Mucosa of stomach (tissue), 1 donor: ENCODE measurements at regions not wholly inside any gene's neighbourhood (a gene's known extent, or its start where the extent isn't known, plus 50 kb on each side); places are given as distances from the start of the nearest gene placed in this dataset.

Experiments used
- H3K27me3 ChIP-seq: one replicate; pipeline ENCODE4 v1.7.0; 2013; ENCODE audit warnings: mild to moderate bottlenecking, low read length; ENCODE audit not compliant: control insufficient read depth, insufficient read depth
- H3K36me3 ChIP-seq: one replicate; pipeline ENCODE4 v1.7.0; 2013; ENCODE audit warnings: low read length; ENCODE audit not compliant: control insufficient read depth, insufficient read depth
- H3K4me1 ChIP-seq: one replicate; pipeline ENCODE4 v1.7.0; 2013; ENCODE audit warnings: mild to moderate bottlenecking, low read length; ENCODE audit not compliant: control insufficient read depth, insufficient read depth
- H3K4me3 ChIP-seq: one replicate; pipeline ENCODE4 v1.7.0; 2013; ENCODE audit warnings: low read length
- H3K9ac ChIP-seq: one replicate; pipeline ENCODE4 v1.7.0; 2013; ENCODE audit warnings: mild to moderate bottlenecking, low read length, moderate library complexity
- H3K9me3 ChIP-seq: one replicate; pipeline ENCODE4 v1.7.0; 2013; ENCODE audit warnings: mild to moderate bottlenecking, low read length, moderate library complexity; ENCODE audit not compliant: control insufficient read depth
- donor health status: Pancreatic carcinoma.

GRCh38 chr11:95496901-95497300 lies 265.9 kb upstream of the SESN3 start:
- Histone ChIP-seq H3K9me3 (no peaks in the 10 kb centered on the region), H3K4me3 (no peak overlapping the region), H3K36me3 (no peaks in the 10 kb centered on the region), H3K27me3 (no peaks in the 10 kb centered on the region), H3K4me1 (no peaks in the 10 kb centered on the region), H3K9ac (no peak overlapping the region)

- Histone ChIP-seq H3K4me1 (no peaks in the 10 kb centered on the region), H3K9ac (no peak overlapping the region), H3K36me3 (no peaks in the 10 kb centered on the region), H3K9me3 (no peaks in the 10 kb centered on the region), H3K4me3 (no peak overlapping the region), H3K27me3 (no peaks in the 10 kb centered on the region)
These were observed 264.7 kb upstream of the SESN3 start for GRCh38 chr11:95495706-95496105.

- H3K4me3 ChIP-seq, result no peak overlapping the region
- no peaks in the 10 kb centered on the region for H3K4me1 ChIP-seq
- H3K9me3 ChIP-seq, result no peaks in the 10 kb centered on the region
- no peak overlapping the region for H3K9ac ChIP-seq
- no peaks in the 10 kb centered on the region for H3K27me3 ChIP-seq
- H3K36me3 ChIP-seq, result no peaks in the 10 kb centered on the region
These were observed 263.9 kb upstream of the SESN3 start for GRCh38 chr11:95494856-95495255.

GRCh38 chr11:95494167-95494566 lies 263.2 kb upstream of the SESN3 start:
- Histone ChIP-seq H3K9me3 (no peaks in the 10 kb centered on the region), H3K4me1 (no peaks in the 10 kb centered on the region), H3K36me3 (no peaks in the 10 kb centered on the region), H3K27me3 (no peaks in the 10 kb centered on the region), H3K4me3 (no peak overlapping the region), H3K9ac (no peak overlapping the region)

- Histone ChIP-seq H3K4me3 (no peak overlapping the region), H3K9me3 (no peaks in the 10 kb centered on the region), H3K36me3 (no peaks in the 10 kb centered on the region), H3K27me3 (no peaks in the 10 kb centered on the region), H3K4me1 (no peaks in the 10 kb centered on the region), H3K9ac (no peak overlapping the region)
These were observed 259.6 kb upstream of the SESN3 start for GRCh38 chr11:95490625-95491024.

- no peaks in the 10 kb centered on the region for H3K9me3 ChIP-seq
These were observed 256.9 kb upstream of the SESN3 start for GRCh38 chr11:95487938-95488337.

GRCh38 chr11:95487391-95487790 lies 256.4 kb upstream of the SESN3 start:
- no peaks in the 10 kb centered on the region for H3K27me3 ChIP-seq
- H3K9ac ChIP-seq, result no peak overlapping the region
- H3K4me1 ChIP-seq, result no peaks in the 10 kb centered on the region
- no peaks in the 10 kb centered on the region for H3K36me3 ChIP-seq
- no peak overlapping the region for H3K4me3 ChIP-seq
- no peaks in the 10 kb centered on the region for H3K9me3 ChIP-seq

More at GRCh38 chr11:95487938-95488337, 256.9 kb upstream of the SESN3 start:
- H3K4me3 ChIP-seq, result no peak overlapping the region
- H3K27me3 ChIP-seq, result no peaks in the 10 kb centered on the region
- no peaks in the 10 kb centered on the region for H3K36me3 ChIP-seq
- H3K4me1 ChIP-seq, result no peaks in the 10 kb centered on the region
- no peak overlapping the region for H3K9ac ChIP-seq

GRCh38 chr11:95486979-95487378 lies 256.0 kb upstream of the SESN3 start:
- no peak overlapping the region for H3K9ac ChIP-seq

GRCh38 chr11:95486466-95486865 lies 255.5 kb upstream of the SESN3 start:
- Histone ChIP-seq H3K36me3 (no peaks in the 10 kb centered on the region), H3K4me3 (no peak overlapping the region), H3K9ac (no peak overlapping the region), H3K4me1 (no peaks in the 10 kb centered on the region), H3K27me3 (no peaks in the 10 kb centered on the region), H3K9me3 (no peaks in the 10 kb centered on the region)

More at GRCh38 chr11:95486979-95487378, 256.0 kb upstream of the SESN3 start:
- no peaks in the 10 kb centered on the region for H3K4me1 ChIP-seq
- H3K27me3 ChIP-seq, result no peaks in the 10 kb centered on the region
- no peaks in the 10 kb centered on the region for H3K36me3 ChIP-seq
- no peak overlapping the region for H3K4me3 ChIP-seq
- H3K9me3 ChIP-seq, result no peaks in the 10 kb centered on the region

GRCh38 chr11:95485115-95485900 lies 254.3 kb upstream of the SESN3 start:
- Histone ChIP-seq H3K9me3 (no peaks in the 10 kb centered on the region), H3K4me3 (no peak overlapping the region), H3K27me3 (no peaks in the 10 kb centered on the region), H3K36me3 (no peaks in the 10 kb centered on the region), H3K4me1 (no peaks in the 10 kb centered on the region), H3K9ac (no peak overlapping the region)

- no peaks in the 10 kb centered on the region for H3K36me3 ChIP-seq
- H3K27me3 ChIP-seq, result no peaks in the 10 kb centered on the region
- no peaks in the 10 kb centered on the region for H3K4me1 ChIP-seq
- H3K4me3 ChIP-seq, result no peak overlapping the region
- no peaks in the 10 kb centered on the region for H3K9me3 ChIP-seq
- no peak overlapping the region for H3K9ac ChIP-seq
These were observed 252.3 kb upstream of the SESN3 start for GRCh38 chr11:95483339-95483738.

GRCh38 chr11:95478003-95478402 lies 247.0 kb upstream of the SESN3 start:
- H3K4me3 ChIP-seq, result no peak overlapping the region
- no peak overlapping the region for H3K9ac ChIP-seq
- H3K4me1 ChIP-seq, result no peaks in the 10 kb centered on the region
- no peaks in the 10 kb centered on the region for H3K27me3 ChIP-seq
- no peaks in the 10 kb centered on the region for H3K9me3 ChIP-seq
- no peaks in the 10 kb centered on the region for H3K36me3 ChIP-seq

- Histone ChIP-seq H3K36me3 (no peaks in the 10 kb centered on the region), H3K9ac (no peak overlapping the region), H3K4me1 (no peaks in the 10 kb centered on the region)
These were observed 238.3 kb upstream of the SESN3 start for GRCh38 chr11:95469258-95469657.

More at GRCh38 chr11:95469258-95469657, 238.3 kb upstream of the SESN3 start:
- Histone ChIP-seq H3K27me3 (no peaks in the 10 kb centered on the region), H3K9me3 (no peaks in the 10 kb centered on the region), H3K4me3 (no peak overlapping the region)
